ENCODE measurements at regions not wholly inside any gene's neighbourhood (a gene's known extent, or its start where the extent isn't known, plus 50 kb on each side); places are given as distances from the start of the nearest gene placed in this dataset.
"Not testable (repeated sequence)": the region's sequence is repeated elsewhere in the genome, so short reads cannot be mapped to it uniquely, and the experiment has no call there.

DNA sequence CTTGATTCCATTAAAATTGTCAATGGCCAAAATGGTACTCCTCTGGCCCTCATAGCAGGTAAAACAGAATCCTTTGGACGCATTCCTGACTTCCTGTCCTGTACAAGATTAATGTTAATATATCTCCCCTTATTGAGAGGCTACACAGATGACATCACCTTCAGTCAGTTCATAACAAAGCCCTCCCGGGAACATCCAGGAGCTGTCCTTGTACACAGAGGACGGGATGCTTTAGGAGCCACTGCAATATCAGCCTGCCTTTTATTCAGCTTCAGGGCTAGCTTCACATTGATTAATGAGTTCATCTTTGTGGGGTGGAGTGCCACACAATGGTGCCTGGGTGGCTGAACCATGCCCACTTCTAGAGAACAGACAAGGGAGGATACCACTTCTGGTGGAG, 235.1 kb downstream of the NRIP1 start:
- Histone ChIP-seq H3K27ac (ENCODE audit: low read depth, low read length) (no peak overlapping the region), H3K4me3 (ENCODE audit: low read depth in 1 of 2, low read length in 2 of 2) (no peak overlapping the region), H3K36me3 (ENCODE audit: control insufficient read depth in 1 of 2, insufficient read depth in 2 of 2, low read length in 2 of 2) (no peaks in the 10 kb centered on the region), H3K4me1 (ENCODE audit: control insufficient read depth in 1 of 2, insufficient read depth in 2 of 2, low read length in 2 of 2) (no peaks in the 10 kb centered on the region), H3K27me3 (ENCODE audit: control insufficient read depth in 1 of 2, insufficient read depth in 2 of 2, low read length in 2 of 2) (no peaks in the 10 kb centered on the region), H3K9ac (ENCODE audit: low read depth in 1 of 2, low read length in 2 of 2) (no peak overlapping the region), H3K9me3 (ENCODE audit: control insufficient read depth in 1 of 2, low read length in 2 of 2) (no peaks in the 10 kb centered on the region)

GRCh38 chr21:14827468-14827867, 237.3 kb downstream of the NRIP1 start:
- Histone ChIP-seq H3K9ac (ENCODE audit: low read depth in 1 of 2, low read length in 2 of 2) (no peak overlapping the region), H3K9me3 (ENCODE audit: control insufficient read depth in 1 of 2, low read length in 2 of 2) (no peaks in the 10 kb centered on the region), H3K36me3 (ENCODE audit: control insufficient read depth in 1 of 2, insufficient read depth in 2 of 2, low read length in 2 of 2) (no peaks in the 10 kb centered on the region), H3K27ac (ENCODE audit: low read depth, low read length) (no peak overlapping the region), H3K4me3 (ENCODE audit: low read depth in 1 of 2, low read length in 2 of 2) (no peak overlapping the region), H3K27me3 (ENCODE audit: control insufficient read depth in 1 of 2, insufficient read depth in 2 of 2, low read length in 2 of 2) (no peaks in the 10 kb centered on the region), H3K4me1 (ENCODE audit: control insufficient read depth in 1 of 2, insufficient read depth in 2 of 2, low read length in 2 of 2) (no peaks in the 10 kb centered on the region)

DNA sequence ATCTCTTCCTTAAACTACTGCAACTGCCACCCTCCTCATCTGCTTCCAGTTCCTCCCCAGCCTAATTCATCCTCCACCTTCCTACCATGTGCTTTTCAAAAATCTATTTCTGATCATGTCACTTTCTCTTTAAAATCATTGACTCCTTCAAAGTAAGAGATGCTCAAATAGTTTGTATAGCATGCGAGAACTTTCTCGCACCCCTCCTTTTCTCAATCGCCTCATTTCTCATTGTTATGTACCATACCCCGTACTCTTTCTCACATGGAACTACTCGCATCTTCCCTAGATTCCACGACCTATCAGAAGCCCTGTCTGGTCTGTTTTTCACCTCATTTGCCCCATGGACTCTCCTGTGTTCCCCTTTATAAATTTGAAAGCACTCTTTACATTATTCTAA, 238.2 kb downstream of the NRIP1 start:
- Histone ChIP-seq H3K27me3 (ENCODE audit: control insufficient read depth in 1 of 2, insufficient read depth in 2 of 2, low read length in 2 of 2) (no peaks in the 10 kb centered on the region), H3K4me1 (ENCODE audit: control insufficient read depth in 1 of 2, insufficient read depth in 2 of 2, low read length in 2 of 2) (no peaks in the 10 kb centered on the region), H3K4me3 (ENCODE audit: low read depth in 1 of 2, low read length in 2 of 2) (no peak overlapping the region), H3K36me3 (ENCODE audit: control insufficient read depth in 1 of 2, insufficient read depth in 2 of 2, low read length in 2 of 2) (no peaks in the 10 kb centered on the region), H3K27ac (ENCODE audit: low read depth, low read length) (no peak overlapping the region), H3K9me3 (ENCODE audit: control insufficient read depth in 1 of 2, low read length in 2 of 2) (no peaks in the 10 kb centered on the region), H3K9ac (ENCODE audit: low read depth in 1 of 2, low read length in 2 of 2) (no peak overlapping the region)

DNA sequence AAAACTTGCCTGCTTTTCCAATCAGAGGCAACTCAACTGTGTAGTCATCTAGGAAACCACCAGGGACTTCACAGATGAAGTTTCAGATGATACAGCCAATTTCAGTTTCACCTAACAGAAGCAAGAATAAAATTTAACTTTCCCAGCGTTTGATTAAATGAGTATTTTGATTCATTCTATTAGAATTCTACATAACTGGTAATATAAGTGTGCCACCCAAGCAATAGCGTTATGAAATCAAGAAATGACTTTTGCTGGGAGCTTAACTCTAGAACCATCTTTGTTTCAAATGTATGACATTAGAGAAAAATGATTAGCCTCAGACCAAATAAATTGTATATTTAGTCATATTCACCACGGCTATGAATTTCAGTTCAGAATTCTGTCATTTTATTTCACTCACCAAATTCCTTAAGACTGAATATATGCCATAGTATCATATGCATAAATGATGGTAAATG, 239.3 kb downstream of the NRIP1 start:
- no peaks in the 10 kb centered on the region for H3K27me3 ChIP-seq (ENCODE audit: control insufficient read depth in 1 of 2, insufficient read depth in 2 of 2, low read length in 2 of 2)
- H3K4me1 ChIP-seq (ENCODE audit: control insufficient read depth in 1 of 2, insufficient read depth in 2 of 2, low read length in 2 of 2), result no peaks in the 10 kb centered on the region
- no peaks in the 10 kb centered on the region for H3K9me3 ChIP-seq (ENCODE audit: control insufficient read depth in 1 of 2, low read length in 2 of 2)
- H3K4me3 ChIP-seq (ENCODE audit: low read depth in 1 of 2, low read length in 2 of 2), result no peak overlapping the region
- no peaks in the 10 kb centered on the region for H3K36me3 ChIP-seq (ENCODE audit: control insufficient read depth in 1 of 2, insufficient read depth in 2 of 2, low read length in 2 of 2)
- no peak overlapping the region for H3K9ac ChIP-seq (ENCODE audit: low read depth in 1 of 2, low read length in 2 of 2)
- no peak overlapping the region for H3K27ac ChIP-seq (ENCODE audit: low read depth, low read length)

- no peak overlapping the region for H3K27ac ChIP-seq (ENCODE audit: low read depth, low read length)
- no peaks in the 10 kb centered on the region for H3K27me3 ChIP-seq (ENCODE audit: control insufficient read depth in 1 of 2, insufficient read depth in 2 of 2, low read length in 2 of 2)
Observed at GRCh38 chr21:14824126-14824525, 240.7 kb downstream of the NRIP1 start.

GRCh38 chr21:14817311-14817710, 247.5 kb downstream of the NRIP1 start:
- Histone ChIP-seq H3K9ac (ENCODE audit: low read depth in 1 of 2, low read length in 2 of 2) (no peak overlapping the region), H3K27ac (ENCODE audit: low read depth, low read length) (no peak overlapping the region), H3K4me1 (ENCODE audit: control insufficient read depth in 1 of 2, insufficient read depth in 2 of 2, low read length in 2 of 2) (no peaks in the 10 kb centered on the region), H3K4me3 (ENCODE audit: low read depth in 1 of 2, low read length in 2 of 2) (no peak overlapping the region), H3K36me3 (ENCODE audit: control insufficient read depth in 1 of 2, insufficient read depth in 2 of 2, low read length in 2 of 2) (no peaks in the 10 kb centered on the region), H3K27me3 (ENCODE audit: control insufficient read depth in 1 of 2, insufficient read depth in 2 of 2, low read length in 2 of 2) (no peaks in the 10 kb centered on the region), H3K9me3 (ENCODE audit: control insufficient read depth in 1 of 2, low read length in 2 of 2) (no peaks in the 10 kb centered on the region)

More at GRCh38 chr21:14824126-14824525, 240.7 kb downstream of the NRIP1 start:
- no peak overlapping the region for H3K9ac ChIP-seq (ENCODE audit: low read depth in 1 of 2, low read length in 2 of 2)
- no peak overlapping the region for H3K4me3 ChIP-seq (ENCODE audit: low read depth in 1 of 2, low read length in 2 of 2)
- H3K4me1 ChIP-seq (ENCODE audit: control insufficient read depth in 1 of 2, insufficient read depth in 2 of 2, low read length in 2 of 2), result no peaks in the 10 kb centered on the region
- H3K36me3 ChIP-seq (ENCODE audit: control insufficient read depth in 1 of 2, insufficient read depth in 2 of 2, low read length in 2 of 2), result no peaks in the 10 kb centered on the region
- H3K9me3 ChIP-seq (ENCODE audit: control insufficient read depth in 1 of 2, low read length in 2 of 2), result no peaks in the 10 kb centered on the region

- no peak overlapping the region for H3K4me3 ChIP-seq (ENCODE audit: low read depth in 1 of 2, low read length in 2 of 2)
- H3K36me3 ChIP-seq (ENCODE audit: control insufficient read depth in 1 of 2, insufficient read depth in 2 of 2, low read length in 2 of 2), result no peaks in the 10 kb centered on the region
- no peaks in the 10 kb centered on the region for H3K27me3 ChIP-seq (ENCODE audit: control insufficient read depth in 1 of 2, insufficient read depth in 2 of 2, low read length in 2 of 2)
- H3K4me1 ChIP-seq (ENCODE audit: control insufficient read depth in 1 of 2, insufficient read depth in 2 of 2, low read length in 2 of 2), result no peaks in the 10 kb centered on the region
- no peaks in the 10 kb centered on the region for H3K9me3 ChIP-seq (ENCODE audit: control insufficient read depth in 1 of 2, low read length in 2 of 2)
- H3K9ac ChIP-seq (ENCODE audit: low read depth in 1 of 2, low read length in 2 of 2), result no peak overlapping the region
- H3K27ac ChIP-seq (ENCODE audit: low read depth, low read length), result no peak overlapping the region
Observed at GRCh38 chr21:14814991-14815390, 249.8 kb downstream of the NRIP1 start.

DNA sequence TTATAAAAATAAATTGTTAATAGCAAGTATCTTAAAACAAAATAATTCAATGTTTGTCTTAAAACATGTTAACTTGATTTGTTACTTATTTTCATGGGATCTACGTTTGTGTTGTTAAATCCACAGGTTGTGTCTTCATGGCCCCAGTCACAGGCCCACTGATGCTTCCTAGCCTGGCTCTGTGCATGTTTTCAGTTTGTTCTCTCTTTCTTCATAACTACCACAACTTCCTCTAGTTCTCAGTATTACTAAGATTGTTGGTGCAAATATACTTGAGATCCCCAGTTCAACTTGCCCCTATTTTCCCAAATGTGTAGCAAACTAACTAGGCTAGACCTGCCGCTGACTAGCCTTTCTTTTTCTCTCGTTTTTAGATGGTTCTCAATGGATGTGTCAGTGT, 250.5 kb downstream of the NRIP1 start:
- Histone ChIP-seq H3K4me3 (ENCODE audit: low read depth in 1 of 2, low read length in 2 of 2) (no peak overlapping the region), H3K36me3 (ENCODE audit: control insufficient read depth in 1 of 2, insufficient read depth in 2 of 2, low read length in 2 of 2) (no peaks in the 10 kb centered on the region), H3K9me3 (ENCODE audit: control insufficient read depth in 1 of 2, low read length in 2 of 2) (no peaks in the 10 kb centered on the region), H3K4me1 (ENCODE audit: control insufficient read depth in 1 of 2, insufficient read depth in 2 of 2, low read length in 2 of 2) (no peaks in the 10 kb centered on the region), H3K27ac (ENCODE audit: low read depth, low read length) (no peak overlapping the region), H3K27me3 (ENCODE audit: control insufficient read depth in 1 of 2, insufficient read depth in 2 of 2, low read length in 2 of 2) (no peaks in the 10 kb centered on the region), H3K9ac (ENCODE audit: low read depth in 1 of 2, low read length in 2 of 2) (no peak overlapping the region)

DNA sequence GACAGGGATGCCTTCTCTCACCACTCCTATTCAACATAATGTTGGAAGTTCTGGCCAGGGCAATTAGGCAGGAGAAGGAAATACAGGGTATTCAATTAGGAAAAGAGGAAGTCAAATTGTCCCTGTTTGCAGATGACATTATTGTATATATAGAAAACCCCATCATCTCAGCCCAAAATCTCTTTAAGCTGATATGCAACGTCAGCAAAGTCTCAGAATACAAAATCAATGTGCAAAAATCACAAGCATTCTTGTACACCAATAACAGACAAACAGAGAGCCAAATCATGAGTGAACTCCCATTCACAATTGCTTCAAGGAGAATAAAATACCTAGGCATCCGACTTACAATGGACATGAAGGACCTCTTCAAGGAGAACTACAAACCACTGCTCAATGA, 258.1 kb upstream of the SAMSN1 start:
- not testable (repeated sequence) for H3K27me3 ChIP-seq (ENCODE audit: control insufficient read depth in 1 of 2, insufficient read depth in 2 of 2, low read length in 2 of 2); H3K4me1 ChIP-seq (ENCODE audit: control insufficient read depth in 1 of 2, insufficient read depth in 2 of 2, low read length in 2 of 2)

GRCh38 chr21:14797543-14797942, 251.4 kb upstream of the SAMSN1 start:
- H3K4me1 ChIP-seq (ENCODE audit: control insufficient read depth in 1 of 2, insufficient read depth in 2 of 2, low read length in 2 of 2), result no peaks in the 10 kb centered on the region
- H3K9me3 ChIP-seq (ENCODE audit: control insufficient read depth in 1 of 2, low read length in 2 of 2), result peaks cover 5 to 6% of the 10 kb centered on the region in 2 donors
- H3K36me3 ChIP-seq (ENCODE audit: control insufficient read depth in 1 of 2, insufficient read depth in 2 of 2, low read length in 2 of 2), result no peaks in the 10 kb centered on the region
- no peak overlapping the region for H3K4me3 ChIP-seq (ENCODE audit: low read depth in 1 of 2, low read length in 2 of 2)
- no peak overlapping the region for H3K27ac ChIP-seq (ENCODE audit: low read depth, low read length)
- H3K9ac ChIP-seq (ENCODE audit: low read depth in 1 of 2, low read length in 2 of 2), result no peak overlapping the region
- H3K27me3 ChIP-seq (ENCODE audit: control insufficient read depth in 1 of 2, insufficient read depth in 2 of 2, low read length in 2 of 2), result no peaks in the 10 kb centered on the region

More for the DNA sequence above, 258.1 kb upstream of the SAMSN1 start:
- not testable (repeated sequence) for H3K9me3 ChIP-seq (ENCODE audit: control insufficient read depth in 1 of 2, low read length in 2 of 2); H3K9ac ChIP-seq (ENCODE audit: low read depth in 1 of 2, low read length in 2 of 2); H3K36me3 ChIP-seq (ENCODE audit: control insufficient read depth in 1 of 2, insufficient read depth in 2 of 2, low read length in 2 of 2); H3K4me3 ChIP-seq (ENCODE audit: low read depth in 1 of 2, low read length in 2 of 2); H3K27ac ChIP-seq (ENCODE audit: low read depth, low read length)

DNA sequence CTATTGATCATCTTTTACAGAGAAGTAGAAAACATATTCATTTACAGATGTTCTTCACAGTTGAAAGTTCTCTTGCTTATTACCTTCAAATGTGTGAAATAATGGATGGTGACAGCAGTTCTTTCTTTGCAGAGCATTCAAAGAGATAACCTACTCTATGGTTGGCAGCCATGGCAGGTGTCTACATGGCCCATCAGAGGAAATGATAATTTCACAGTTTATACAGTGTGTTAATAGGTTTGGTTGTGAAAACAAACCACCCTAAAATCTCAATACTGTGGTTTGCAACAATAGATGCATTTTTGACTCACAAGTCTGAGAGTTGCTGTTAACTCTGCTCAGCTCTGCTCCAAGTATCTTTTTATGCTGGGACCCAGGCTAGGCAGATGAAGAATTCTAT, 241.2 kb upstream of the SAMSN1 start:
- Histone ChIP-seq H3K4me3 (ENCODE audit: low read depth in 1 of 2, low read length in 2 of 2) (no peak overlapping the region), H3K9me3 (ENCODE audit: control insufficient read depth in 1 of 2, low read length in 2 of 2) (no peaks in the 10 kb centered on the region), H3K27ac (ENCODE audit: low read depth, low read length) (no peak overlapping the region), H3K27me3 (ENCODE audit: control insufficient read depth in 1 of 2, insufficient read depth in 2 of 2, low read length in 2 of 2) (no peaks in the 10 kb centered on the region), H3K36me3 (ENCODE audit: control insufficient read depth in 1 of 2, insufficient read depth in 2 of 2, low read length in 2 of 2) (no peaks in the 10 kb centered on the region), H3K4me1 (ENCODE audit: control insufficient read depth in 1 of 2, insufficient read depth in 2 of 2, low read length in 2 of 2) (no peaks in the 10 kb centered on the region), H3K9ac (ENCODE audit: low read depth in 1 of 2, low read length in 2 of 2) (no peak overlapping the region)

All from duodenal mucosa (tissue), 2 donors.